ENCODE measurements at regions not wholly inside any gene's neighbourhood (a gene's known extent, or its start where the extent isn't known, plus 50 kb on each side); places are given as distances from the start of the nearest gene placed in this dataset.

- Histone ChIP-seq H3K9me3 (ENCODE audit: control insufficient read depth in 2 of 3, insufficient read depth in 1 of 3, low read length in 3 of 3) (no peaks in the 10 kb centered on the region), H3K36me3 (ENCODE audit: control insufficient read depth in 2 of 3, insufficient read depth in 3 of 3, low read length in 3 of 3) (no peaks in the 10 kb centered on the region), H3K27me3 (ENCODE audit: control insufficient read depth, insufficient read depth, low read length) (no peaks in the 10 kb centered on the region), H3K9ac (ENCODE audit: low read length in 3 of 3) (no peak overlapping the region), H3K4me1 (ENCODE audit: control insufficient read depth in 2 of 3, insufficient read depth in 2 of 3, low read depth in 1 of 3, low read length in 3 of 3) (no peaks in the 10 kb centered on the region), H3K27ac (ENCODE audit: low read depth in 2 of 2, low read length in 2 of 2) (no peak overlapping the region), H3K4me3 (ENCODE audit: low read length in 3 of 3) (no peak overlapping the region)
- TF ChIP-seq CTCF (IDR thresholded peaks at IDR 0.05; ENCODE audit: borderline replicate concordance, extremely low read depth, insufficient read depth) = no peak
- peak in 2 of 5 donors; percentile 53 to 63 for DNase-seq
- intact Hi-C loops (cut with DNase I) = no loop called here
- FAIRE-seq = no peak
Measured at GRCh38 chr21:36647279-36648093, 51.4 kb upstream of the SIM2 start.
